ENCODE measurements at regions not wholly inside any gene's neighbourhood (a gene's known extent, or its start where the extent isn't known, plus 50 kb on each side); places are given as distances from the start of the nearest gene placed in this dataset.
"Not testable (repeated sequence)": the region's sequence is repeated elsewhere in the genome, so short reads cannot be mapped to it uniquely, and the experiment has no call there.

GRCh38 chr13:33561627-33562026 is 256.3 kb upstream of the RFC3 start:
- Histone ChIP-seq H3K27me3 (ENCODE audit: control insufficient read depth in 1 of 2, insufficient read depth in 2 of 2, low read length in 2 of 2) (no peaks in the 10 kb centered on the region), H3K9ac (ENCODE audit: low read depth in 1 of 2, low read length in 2 of 2) (no peak overlapping the region), H3K36me3 (ENCODE audit: control insufficient read depth in 1 of 2, insufficient read depth in 2 of 2, low read length in 2 of 2) (no peaks in the 10 kb centered on the region), H3K4me1 (ENCODE audit: control insufficient read depth in 1 of 2, insufficient read depth in 2 of 2, low read length in 2 of 2) (no peaks in the 10 kb centered on the region), H3K4me3 (ENCODE audit: low read depth in 1 of 2, low read length in 2 of 2) (no peak overlapping the region), H3K9me3 (ENCODE audit: control insufficient read depth in 1 of 2, low read length in 2 of 2) (no peaks in the 10 kb centered on the region), H3K27ac (ENCODE audit: low read depth, low read length) (no peak overlapping the region)

GRCh38 chr13:33571618-33572017 is 246.3 kb upstream of the RFC3 start:
- H3K27me3 ChIP-seq (ENCODE audit: control insufficient read depth in 1 of 2, insufficient read depth in 2 of 2, low read length in 2 of 2): no peaks in the 10 kb centered on the region
- H3K9ac ChIP-seq (ENCODE audit: low read depth in 1 of 2, low read length in 2 of 2): no peak overlapping the region

GRCh38 chr13:33572322-33572721 is 245.6 kb upstream of the RFC3 start:
- not testable (repeated sequence) for H3K9ac ChIP-seq (ENCODE audit: low read depth in 1 of 2, low read length in 2 of 2)

More at GRCh38 chr13:33571618-33572017, 246.3 kb upstream of the RFC3 start:
- Histone ChIP-seq H3K36me3 (ENCODE audit: control insufficient read depth in 1 of 2, insufficient read depth in 2 of 2, low read length in 2 of 2) (no peaks in the 10 kb centered on the region), H3K9me3 (ENCODE audit: control insufficient read depth in 1 of 2, low read length in 2 of 2) (no peaks in the 10 kb centered on the region), H3K4me1 (ENCODE audit: control insufficient read depth in 1 of 2, insufficient read depth in 2 of 2, low read length in 2 of 2) (no peaks in the 10 kb centered on the region), H3K4me3 (ENCODE audit: low read depth in 1 of 2, low read length in 2 of 2) (no peak overlapping the region), H3K27ac (ENCODE audit: low read depth, low read length) (no peak overlapping the region)

GRCh38 chr13:33575378-33575777 is 242.6 kb upstream of the RFC3 start:
- Histone ChIP-seq H3K9me3 (ENCODE audit: control insufficient read depth in 1 of 2, low read length in 2 of 2) (no peaks in the 10 kb centered on the region), H3K36me3 (ENCODE audit: control insufficient read depth in 1 of 2, insufficient read depth in 2 of 2, low read length in 2 of 2) (no peaks in the 10 kb centered on the region), H3K9ac (ENCODE audit: low read depth in 1 of 2, low read length in 2 of 2) (no peak overlapping the region), H3K27ac (ENCODE audit: low read depth, low read length) (no peak overlapping the region), H3K27me3 (ENCODE audit: control insufficient read depth in 1 of 2, insufficient read depth in 2 of 2, low read length in 2 of 2) (no peaks in the 10 kb centered on the region), H3K4me1 (ENCODE audit: control insufficient read depth in 1 of 2, insufficient read depth in 2 of 2, low read length in 2 of 2) (no peaks in the 10 kb centered on the region), H3K4me3 (ENCODE audit: low read depth in 1 of 2, low read length in 2 of 2) (no peak overlapping the region)

More at GRCh38 chr13:33572322-33572721, 245.6 kb upstream of the RFC3 start:
- H3K9me3 ChIP-seq (ENCODE audit: control insufficient read depth in 1 of 2, low read length in 2 of 2); H3K4me3 ChIP-seq (ENCODE audit: low read depth in 1 of 2, low read length in 2 of 2); H3K27ac ChIP-seq (ENCODE audit: low read depth, low read length); H3K27me3 ChIP-seq (ENCODE audit: control insufficient read depth in 1 of 2, insufficient read depth in 2 of 2, low read length in 2 of 2); H3K4me1 ChIP-seq (ENCODE audit: control insufficient read depth in 1 of 2, insufficient read depth in 2 of 2, low read length in 2 of 2); H3K36me3 ChIP-seq (ENCODE audit: control insufficient read depth in 1 of 2, insufficient read depth in 2 of 2, low read length in 2 of 2): not testable (repeated sequence)

GRCh38 chr13:33577007-33577406 is 240.9 kb upstream of the RFC3 start:
- no peaks in the 10 kb centered on the region for H3K27me3 ChIP-seq (ENCODE audit: control insufficient read depth in 1 of 2, insufficient read depth in 2 of 2, low read length in 2 of 2)
- H3K4me3 ChIP-seq (ENCODE audit: low read depth in 1 of 2, low read length in 2 of 2): no peak overlapping the region
- no peak overlapping the region for H3K9ac ChIP-seq (ENCODE audit: low read depth in 1 of 2, low read length in 2 of 2)
- no peaks in the 10 kb centered on the region for H3K4me1 ChIP-seq (ENCODE audit: control insufficient read depth in 1 of 2, insufficient read depth in 2 of 2, low read length in 2 of 2)
- H3K27ac ChIP-seq (ENCODE audit: low read depth, low read length): no peak overlapping the region
- no peaks in the 10 kb centered on the region for H3K36me3 ChIP-seq (ENCODE audit: control insufficient read depth in 1 of 2, insufficient read depth in 2 of 2, low read length in 2 of 2)
- no peaks in the 10 kb centered on the region for H3K9me3 ChIP-seq (ENCODE audit: control insufficient read depth in 1 of 2, low read length in 2 of 2)

- Histone ChIP-seq H3K4me1 (ENCODE audit: control insufficient read depth in 1 of 2, insufficient read depth in 2 of 2, low read length in 2 of 2) (no peaks in the 10 kb centered on the region), H3K4me3 (ENCODE audit: low read depth in 1 of 2, low read length in 2 of 2) (no peak overlapping the region), H3K27ac (ENCODE audit: low read depth, low read length) (no peak overlapping the region), H3K36me3 (ENCODE audit: control insufficient read depth in 1 of 2, insufficient read depth in 2 of 2, low read length in 2 of 2) (no peaks in the 10 kb centered on the region), H3K27me3 (ENCODE audit: control insufficient read depth in 1 of 2, insufficient read depth in 2 of 2, low read length in 2 of 2) (no peaks in the 10 kb centered on the region), H3K9me3 (ENCODE audit: control insufficient read depth in 1 of 2, low read length in 2 of 2) (no peaks in the 10 kb centered on the region), H3K9ac (ENCODE audit: low read depth in 1 of 2, low read length in 2 of 2) (no peak overlapping the region)
Measured at GRCh38 chr13:33578786-33579185, 239.2 kb upstream of the RFC3 start.

- H3K27ac ChIP-seq (ENCODE audit: low read depth, low read length): no peak overlapping the region
- H3K4me3 ChIP-seq (ENCODE audit: low read depth in 1 of 2, low read length in 2 of 2): no peak overlapping the region
- no peaks in the 10 kb centered on the region for H3K9me3 ChIP-seq (ENCODE audit: control insufficient read depth in 1 of 2, low read length in 2 of 2)
- no peaks in the 10 kb centered on the region for H3K4me1 ChIP-seq (ENCODE audit: control insufficient read depth in 1 of 2, insufficient read depth in 2 of 2, low read length in 2 of 2)
- no peaks in the 10 kb centered on the region for H3K27me3 ChIP-seq (ENCODE audit: control insufficient read depth in 1 of 2, insufficient read depth in 2 of 2, low read length in 2 of 2)
- H3K36me3 ChIP-seq (ENCODE audit: control insufficient read depth in 1 of 2, insufficient read depth in 2 of 2, low read length in 2 of 2): no peaks in the 10 kb centered on the region
- no peak overlapping the region for H3K9ac ChIP-seq (ENCODE audit: low read depth in 1 of 2, low read length in 2 of 2)
Measured at GRCh38 chr13:33582121-33582520, 235.8 kb upstream of the RFC3 start.

GRCh38 chr13:33583398-33583797 is 234.6 kb upstream of the RFC3 start:
- Histone ChIP-seq H3K9me3 (ENCODE audit: control insufficient read depth in 1 of 2, low read length in 2 of 2) (no peaks in the 10 kb centered on the region), H3K27me3 (ENCODE audit: control insufficient read depth in 1 of 2, insufficient read depth in 2 of 2, low read length in 2 of 2) (no peaks in the 10 kb centered on the region), H3K36me3 (ENCODE audit: control insufficient read depth in 1 of 2, insufficient read depth in 2 of 2, low read length in 2 of 2) (no peaks in the 10 kb centered on the region), H3K9ac (ENCODE audit: low read depth in 1 of 2, low read length in 2 of 2) (no peak overlapping the region), H3K4me1 (ENCODE audit: control insufficient read depth in 1 of 2, insufficient read depth in 2 of 2, low read length in 2 of 2) (no peaks in the 10 kb centered on the region), H3K27ac (ENCODE audit: low read depth, low read length) (no peak overlapping the region), H3K4me3 (ENCODE audit: low read depth in 1 of 2, low read length in 2 of 2) (no peak overlapping the region)

GRCh38 chr13:33590936-33591335 is 227.0 kb upstream of the RFC3 start:
- Histone ChIP-seq H3K9ac (ENCODE audit: low read depth in 1 of 2, low read length in 2 of 2) (no peak overlapping the region), H3K27ac (ENCODE audit: low read depth, low read length) (no peak overlapping the region), H3K27me3 (ENCODE audit: control insufficient read depth in 1 of 2, insufficient read depth in 2 of 2, low read length in 2 of 2) (no peaks in the 10 kb centered on the region), H3K4me3 (ENCODE audit: low read depth in 1 of 2, low read length in 2 of 2) (no peak overlapping the region), H3K9me3 (ENCODE audit: control insufficient read depth in 1 of 2, low read length in 2 of 2) (no peaks in the 10 kb centered on the region), H3K4me1 (ENCODE audit: control insufficient read depth in 1 of 2, insufficient read depth in 2 of 2, low read length in 2 of 2) (no peaks in the 10 kb centered on the region), H3K36me3 (ENCODE audit: control insufficient read depth in 1 of 2, insufficient read depth in 2 of 2, low read length in 2 of 2) (no peaks in the 10 kb centered on the region)

- Histone ChIP-seq H3K9me3 (ENCODE audit: control insufficient read depth in 1 of 2, low read length in 2 of 2) (no peaks in the 10 kb centered on the region), H3K36me3 (ENCODE audit: control insufficient read depth in 1 of 2, insufficient read depth in 2 of 2, low read length in 2 of 2) (peaks cover 0 to 4% of the 10 kb centered on the region in 2 donors), H3K9ac (ENCODE audit: low read depth in 1 of 2, low read length in 2 of 2) (no peak overlapping the region), H3K27ac (ENCODE audit: low read depth, low read length) (no peak overlapping the region), H3K27me3 (ENCODE audit: control insufficient read depth in 1 of 2, insufficient read depth in 2 of 2, low read length in 2 of 2) (no peaks in the 10 kb centered on the region), H3K4me1 (ENCODE audit: control insufficient read depth in 1 of 2, insufficient read depth in 2 of 2, low read length in 2 of 2) (peaks cover 0 to 6% of the 10 kb centered on the region in 2 donors), H3K4me3 (ENCODE audit: low read depth in 1 of 2, low read length in 2 of 2) (no peak overlapping the region)
Measured at GRCh38 chr13:33606692-33607091, 211.3 kb upstream of the RFC3 start.

Data from duodenal mucosa (tissue), 2 donors.